ENCODE measurements at regions not wholly inside any gene's neighbourhood (a gene's known extent, or its start where the extent isn't known, plus 50 kb on each side); places are given as distances from the start of the nearest gene placed in this dataset.
"Not testable (repeated sequence)": the region's sequence is repeated elsewhere in the genome, so short reads cannot be mapped to it uniquely, and the experiment has no call there.

DNA sequence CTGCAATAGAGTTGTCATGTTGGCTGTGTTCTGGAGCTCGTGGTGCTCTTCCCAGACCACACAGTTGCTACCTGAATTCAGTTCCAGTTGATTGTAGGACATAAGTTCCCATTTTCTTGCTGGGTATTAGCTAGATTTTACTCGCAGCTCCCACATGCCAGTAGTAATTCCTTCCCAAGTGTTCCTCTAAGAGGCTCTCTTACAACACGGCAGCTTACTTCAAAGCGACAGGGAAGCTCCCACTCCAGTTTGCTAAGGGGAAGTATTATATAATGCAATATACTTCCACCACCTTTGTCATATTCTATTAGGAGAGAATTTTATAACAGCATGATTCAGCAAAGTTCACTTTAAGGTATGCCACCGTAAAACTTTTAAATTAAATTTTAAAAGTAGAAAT is 623.0 kb downstream of the SLCO4C1 start:
- DNase-seq (ENCODE audit: insufficient read length, low spot score), result no peak
- no peak for FAIRE-seq

DNA sequence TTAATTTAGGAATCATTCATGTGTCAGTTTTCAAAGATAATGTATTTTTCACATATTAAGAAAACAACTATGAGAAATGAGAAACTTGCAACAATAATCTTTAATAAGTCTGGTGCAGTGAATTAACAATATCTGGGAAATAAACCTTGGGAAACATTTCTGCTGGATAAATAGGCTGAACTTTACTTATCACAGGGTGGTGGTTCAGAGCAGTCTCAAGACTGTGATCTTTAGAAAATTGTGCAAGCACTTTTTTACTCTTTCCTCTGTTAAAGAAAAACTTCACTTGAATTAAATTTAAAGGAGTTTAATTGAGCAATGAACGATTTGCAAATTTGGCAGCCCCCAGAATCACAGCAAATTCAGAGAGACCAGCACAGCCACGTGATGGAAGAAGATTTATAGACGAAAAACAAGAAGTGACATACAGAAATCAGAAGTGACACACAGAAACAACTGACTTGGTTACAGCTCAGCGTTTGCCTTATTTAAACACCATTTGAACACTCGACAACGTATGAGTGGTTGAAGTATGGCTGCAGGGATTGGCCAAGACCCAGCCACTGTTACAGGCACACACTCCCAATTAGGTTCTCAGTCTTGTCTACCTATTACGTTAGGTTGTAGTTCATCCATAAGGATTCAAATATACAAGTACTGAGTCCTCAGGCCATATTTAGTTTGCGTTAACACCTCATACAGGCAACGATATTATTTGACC is 631.9 kb downstream of the SLCO4C1 start:
- DNase-seq (ENCODE audit: insufficient read length, low spot score) (no peak), FAIRE-seq (no peak)

- FAIRE-seq (no peak), DNase-seq (ENCODE audit: insufficient read length, low spot score) (no peak)
Measured at GRCh38 chr5:101663543-101663942, 632.5 kb downstream of the SLCO4C1 start.

GRCh38 chr5:101662263-101662662 is 633.8 kb downstream of the SLCO4C1 start:
- FAIRE-seq, result no peak
- no peak for DNase-seq (ENCODE audit: insufficient read length, low spot score)

DNA sequence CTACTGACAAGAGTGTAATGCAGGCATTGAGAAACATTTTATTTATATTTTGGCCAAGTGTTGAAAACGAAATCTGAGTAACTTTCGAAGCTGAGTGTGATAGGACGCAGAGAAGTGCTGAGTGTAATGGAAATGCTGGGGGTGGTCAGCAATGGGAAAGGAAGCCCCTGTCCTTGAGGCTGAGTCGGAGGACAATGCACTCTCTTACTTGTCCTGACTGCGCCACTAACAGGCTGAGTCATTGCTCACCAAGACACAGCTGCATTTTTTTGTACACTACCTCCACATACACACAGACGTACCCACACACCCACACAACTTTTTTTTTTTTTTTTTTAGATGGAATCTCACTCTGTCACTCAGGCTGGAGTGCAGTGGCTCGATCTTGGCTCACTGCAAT is 637.7 kb downstream of the SLCO4C1 start:
- DNase-seq (ENCODE audit: insufficient read length, low spot score) (no peak), FAIRE-seq (no peak)

GRCh38 chr5:101653996-101654395 is 642.1 kb downstream of the SLCO4C1 start:
- no peak for DNase-seq (ENCODE audit: insufficient read length, low spot score)
- no peak for FAIRE-seq

DNA sequence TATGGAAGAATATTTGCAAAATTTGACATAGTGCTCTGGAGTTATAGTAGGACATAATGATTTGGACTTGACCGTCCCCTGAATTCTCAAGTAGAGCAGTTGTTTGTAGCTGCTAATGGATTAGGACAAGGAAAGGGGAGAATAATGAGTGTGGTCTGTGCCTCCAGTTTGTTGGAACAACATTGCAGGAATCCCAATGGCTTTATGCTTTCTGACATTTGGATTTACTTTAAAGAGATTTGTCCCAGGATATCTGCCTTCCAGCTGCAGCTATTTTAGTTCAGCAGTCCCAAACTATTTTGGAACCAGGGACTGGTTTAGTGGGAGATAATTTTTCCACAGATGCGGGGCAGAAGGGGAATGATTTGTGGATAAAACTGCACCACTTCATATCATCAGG is 648.2 kb downstream of the SLCO4C1 start:
- no peak for FAIRE-seq

GRCh38 chr5:101643794-101644193 is 652.3 kb downstream of the SLCO4C1 start:
- DNase-seq (ENCODE audit: insufficient read length, low spot score) (no peak), FAIRE-seq (no peak)

More for the DNA sequence above, 648.2 kb downstream of the SLCO4C1 start:
- DNase-seq (ENCODE audit: insufficient read length, low spot score), result no peak

- FAIRE-seq (no peak), DNase-seq (ENCODE audit: insufficient read length, low spot score) (no peak)
Measured at GRCh38 chr5:101637599-101637998, 658.5 kb downstream of the SLCO4C1 start.

DNA sequence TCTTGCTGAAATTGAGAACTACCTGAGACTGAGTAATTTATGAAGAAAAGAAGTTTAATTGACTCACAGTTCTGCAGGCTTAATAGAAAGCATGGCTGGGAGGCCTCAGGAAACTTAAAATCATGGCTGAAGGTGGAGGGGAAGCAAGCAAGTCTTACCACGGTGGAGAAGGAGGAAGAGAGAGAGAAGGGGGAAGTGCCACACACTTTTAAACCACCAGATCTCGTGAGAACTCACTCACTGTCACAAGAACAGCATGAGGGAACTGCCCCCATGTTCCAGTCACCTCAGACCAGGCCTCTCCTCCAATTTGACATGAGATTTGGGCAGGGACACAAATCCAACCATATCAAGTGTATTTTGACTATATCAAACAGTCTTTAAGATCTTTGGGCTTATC is 668.3 kb downstream of the SLCO4C1 start:
- DNase-seq (ENCODE audit: insufficient read length, low spot score); FAIRE-seq: not testable (repeated sequence)

DNA sequence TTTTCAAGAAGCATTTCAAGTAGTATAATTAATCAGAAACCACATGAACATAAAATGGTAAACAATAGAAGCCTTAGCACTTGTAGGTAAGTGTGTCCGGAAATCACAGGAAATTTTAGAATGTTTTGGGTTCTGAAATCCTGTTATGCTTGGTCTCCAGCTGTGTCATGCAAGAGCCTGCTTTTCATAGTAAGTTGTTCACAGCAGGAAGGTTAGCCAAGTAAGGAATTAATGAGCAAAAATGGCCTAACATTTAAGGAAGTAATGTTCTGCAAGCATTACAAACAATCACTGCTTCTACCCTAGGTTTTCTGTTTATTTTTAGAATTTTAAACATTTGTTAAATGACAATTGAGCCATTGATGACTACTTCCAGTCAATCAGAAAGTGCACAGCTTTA is 669.5 kb downstream of the SLCO4C1 start:
- no peak for DNase-seq (ENCODE audit: insufficient read length, low spot score)
- FAIRE-seq, result no peak

DNA sequence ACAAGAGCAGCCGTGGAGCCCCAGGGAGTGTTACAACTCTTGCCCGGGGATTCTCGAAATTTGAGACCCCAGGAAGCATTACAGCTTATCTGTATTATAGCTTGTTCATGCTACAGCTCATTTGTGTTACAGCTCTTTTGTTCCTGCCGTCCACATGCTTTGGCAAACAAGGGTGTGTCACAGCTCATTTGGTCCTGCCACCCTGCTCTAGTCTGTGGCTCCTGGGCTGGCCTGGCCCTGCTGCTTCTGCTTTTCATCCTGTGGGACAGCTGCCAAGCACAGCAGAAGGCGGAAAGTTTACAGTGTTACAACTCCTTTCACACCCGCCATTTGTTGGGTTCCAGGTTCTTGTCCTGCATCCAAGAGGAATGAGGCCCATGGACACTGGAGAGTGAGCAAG is 685.0 kb downstream of the SLCO4C1 start:
- FAIRE-seq (no peak), DNase-seq (ENCODE audit: insufficient read length, low spot score) (no peak)

- FAIRE-seq, result no peak
- no peak for DNase-seq (ENCODE audit: insufficient read length, low spot score)
Measured at GRCh38 chr5:101608322-101608721, 687.8 kb downstream of the SLCO4C1 start.

GRCh38 chr5:101605700-101606099 is 690.4 kb downstream of the SLCO4C1 start:
- FAIRE-seq (no peak), DNase-seq (ENCODE audit: insufficient read length, low spot score) (no peak)

- FAIRE-seq, result no peak
Measured at GRCh38 chr5:101600614-101601013, 695.5 kb downstream of the SLCO4C1 start.

GRCh38 chr5:101590384-101590783 is 687.3 kb upstream of the ST8SIA4 start:
- FAIRE-seq, result no peak
- no peak for DNase-seq (ENCODE audit: insufficient read length, low spot score)

More at GRCh38 chr5:101600614-101601013, 695.5 kb downstream of the SLCO4C1 start:
- DNase-seq (ENCODE audit: insufficient read length, low spot score), result no peak

- FAIRE-seq (no peak), DNase-seq (ENCODE audit: insufficient read length, low spot score) (no peak)
Measured at GRCh38 chr5:101585366-101585765, 682.3 kb upstream of the ST8SIA4 start.

DNA sequence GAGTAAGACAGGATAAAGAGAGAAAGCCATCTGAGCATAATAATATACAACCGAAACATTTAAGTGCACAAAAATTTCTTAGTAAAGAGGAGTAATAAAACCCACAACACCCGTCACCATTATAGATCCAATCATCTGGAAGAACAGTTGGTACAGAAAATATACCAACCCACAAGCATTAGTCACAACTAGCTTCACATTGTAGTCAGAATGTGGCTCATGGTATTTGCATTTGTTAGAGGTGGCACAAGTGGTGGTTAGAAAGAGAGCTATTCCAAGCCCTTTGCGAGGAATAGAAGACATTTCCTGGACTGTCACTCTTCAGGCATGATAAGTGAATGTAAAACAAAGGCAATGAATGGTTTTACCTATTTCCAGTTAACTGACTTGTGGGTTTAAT is 677.5 kb upstream of the ST8SIA4 start:
- DNase-seq (ENCODE audit: insufficient read length, low spot score) (no peak), FAIRE-seq (no peak)

GRCh38 chr5:101574017-101574416 is 670.9 kb upstream of the ST8SIA4 start:
- DNase-seq (ENCODE audit: insufficient read length, low spot score) (no peak), FAIRE-seq (no peak)

GRCh38 chr5:101561018-101561417 is 657.9 kb upstream of the ST8SIA4 start:
- FAIRE-seq (no peak), DNase-seq (ENCODE audit: insufficient read length, low spot score) (no peak)

DNA sequence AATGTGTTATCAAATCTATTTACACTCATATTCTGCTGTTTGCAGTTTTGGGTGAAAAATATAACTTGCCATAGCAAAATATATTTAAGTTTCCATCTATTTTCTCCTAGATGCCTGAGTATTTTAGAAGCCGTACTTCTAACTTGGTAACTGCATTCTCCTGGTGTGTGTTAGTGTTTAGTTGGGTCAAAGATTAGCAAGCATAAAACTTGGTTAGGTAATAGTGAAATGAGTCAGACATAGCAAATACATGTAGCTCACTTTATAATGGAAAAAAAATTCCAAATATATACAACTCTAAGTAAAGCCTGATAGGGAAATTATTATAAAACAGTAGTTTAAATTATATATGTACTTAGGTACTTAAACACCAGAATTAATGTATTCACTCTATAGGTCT is 640.7 kb upstream of the ST8SIA4 start:
- DNase-seq (ENCODE audit: insufficient read length, low spot score) (no peak), FAIRE-seq (no peak)

- DNase-seq (ENCODE audit: insufficient read length, low spot score) (no peak), FAIRE-seq (no peak)
Measured at GRCh38 chr5:101539315-101539714, 636.2 kb upstream of the ST8SIA4 start.

- DNase-seq (ENCODE audit: insufficient read length, low spot score) (no peak), FAIRE-seq (no peak)
Measured at GRCh38 chr5:101535626-101536025, 632.5 kb upstream of the ST8SIA4 start.
